22Rv1 (cell line): ENCODE measurements at regions not wholly inside any gene's neighbourhood (a gene's known extent, or its start where the extent isn't known, plus 50 kb on each side); places are given as distances from the start of the nearest gene placed in this dataset.

Source experiments
- ZFX ChIP-seq: fragments of 450-650 bp; IDR thresholded peaks from 2 replicates; pipeline ENCODE4 v1.6.1; 2017; ENCODE audit warnings: antibody characterized with exemption, borderline replicate concordance
- TF ChIP-seq, protein P1 (sequence below): fragments of 450-650 bp; IDR thresholded peaks from 2 replicates; pipeline ENCODE4 v1.5.1; 2017; ENCODE audit warnings: mild to moderate bottlenecking

DNA sequence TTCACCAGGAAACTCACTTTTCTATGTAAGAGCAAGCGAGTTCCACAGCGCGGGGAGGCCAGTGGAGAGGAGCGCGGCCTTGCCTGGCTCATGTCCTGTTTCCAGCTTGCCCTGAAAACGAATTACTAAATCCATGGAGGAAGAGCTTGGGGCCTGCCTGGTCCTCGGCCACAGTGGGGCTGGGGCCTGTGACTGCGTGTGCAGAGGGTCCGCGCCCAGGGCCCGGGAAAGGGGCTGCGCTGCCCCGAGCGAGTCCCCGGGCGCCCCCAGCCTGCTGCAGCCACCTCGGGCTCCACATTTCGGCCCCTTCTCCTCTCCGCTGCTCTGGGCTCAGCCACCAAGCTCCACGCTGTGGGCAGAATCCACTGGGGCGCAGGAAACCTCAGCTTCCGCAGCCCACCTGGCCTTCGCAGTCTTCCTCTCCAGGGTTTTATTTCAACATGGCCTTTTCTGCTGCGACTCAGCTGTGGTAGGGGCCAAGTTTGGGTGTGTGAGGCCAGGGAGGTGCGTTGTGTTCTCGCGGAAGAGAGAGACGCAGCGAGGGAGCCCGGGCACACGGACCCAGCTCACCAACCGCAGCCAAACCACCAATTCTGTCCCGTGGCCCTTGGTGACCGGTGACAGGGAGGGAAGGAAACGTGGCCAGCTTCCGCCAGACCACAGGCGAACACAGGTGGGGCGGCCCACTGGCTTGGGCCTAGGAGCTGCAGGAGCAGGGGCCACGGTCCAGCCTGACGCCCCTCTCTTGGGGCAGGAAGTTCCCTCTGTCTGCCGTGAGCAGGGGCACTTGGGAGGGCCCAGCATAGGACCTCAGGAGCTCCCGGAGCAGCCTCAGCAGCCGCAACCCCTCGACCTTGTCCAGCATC lies 211.4 kb downstream of the ERMARD start:
- TF ChIP-seq, protein P1, sequence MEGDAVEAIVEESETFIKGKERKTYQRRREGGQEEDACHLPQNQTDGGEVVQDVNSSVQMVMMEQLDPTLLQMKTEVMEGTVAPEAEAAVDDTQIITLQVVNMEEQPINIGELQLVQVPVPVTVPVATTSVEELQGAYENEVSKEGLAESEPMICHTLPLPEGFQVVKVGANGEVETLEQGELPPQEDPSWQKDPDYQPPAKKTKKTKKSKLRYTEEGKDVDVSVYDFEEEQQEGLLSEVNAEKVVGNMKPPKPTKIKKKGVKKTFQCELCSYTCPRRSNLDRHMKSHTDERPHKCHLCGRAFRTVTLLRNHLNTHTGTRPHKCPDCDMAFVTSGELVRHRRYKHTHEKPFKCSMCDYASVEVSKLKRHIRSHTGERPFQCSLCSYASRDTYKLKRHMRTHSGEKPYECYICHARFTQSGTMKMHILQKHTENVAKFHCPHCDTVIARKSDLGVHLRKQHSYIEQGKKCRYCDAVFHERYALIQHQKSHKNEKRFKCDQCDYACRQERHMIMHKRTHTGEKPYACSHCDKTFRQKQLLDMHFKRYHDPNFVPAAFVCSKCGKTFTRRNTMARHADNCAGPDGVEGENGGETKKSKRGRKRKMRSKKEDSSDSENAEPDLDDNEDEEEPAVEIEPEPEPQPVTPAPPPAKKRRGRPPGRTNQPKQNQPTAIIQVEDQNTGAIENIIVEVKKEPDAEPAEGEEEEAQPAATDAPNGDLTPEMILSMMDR, result no peak
- no peak for TF ChIP-seq ZFX
